ENCODE measurements at regions not wholly inside any gene's neighbourhood (a gene's known extent, or its start where the extent isn't known, plus 50 kb on each side); places are given as distances from the start of the nearest gene placed in this dataset.

DNA sequence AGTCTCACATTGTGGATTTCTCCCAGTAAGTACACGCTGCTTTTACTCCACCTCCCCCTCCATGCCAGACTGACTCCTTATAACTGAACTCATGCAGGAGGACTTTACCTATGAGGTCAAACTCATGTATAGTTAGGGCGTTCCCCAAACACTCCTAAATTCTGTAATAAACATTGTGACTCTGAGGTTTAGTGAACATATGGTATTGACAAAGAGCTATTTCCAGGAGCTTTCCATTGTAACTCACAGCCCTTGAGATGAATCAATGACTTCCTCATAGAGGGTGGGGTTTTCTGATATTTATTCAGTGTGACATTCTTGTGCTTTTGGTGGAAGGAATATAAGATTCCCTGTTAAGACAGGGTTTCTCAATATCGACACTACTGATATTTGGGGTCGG, 337.4 kb upstream of the SLC14A2 start:
- no peak for TF ChIP-seq POLR2A (IDR thresholded peaks at IDR 0.05)
- TF ChIP-seq, protein P1, sequence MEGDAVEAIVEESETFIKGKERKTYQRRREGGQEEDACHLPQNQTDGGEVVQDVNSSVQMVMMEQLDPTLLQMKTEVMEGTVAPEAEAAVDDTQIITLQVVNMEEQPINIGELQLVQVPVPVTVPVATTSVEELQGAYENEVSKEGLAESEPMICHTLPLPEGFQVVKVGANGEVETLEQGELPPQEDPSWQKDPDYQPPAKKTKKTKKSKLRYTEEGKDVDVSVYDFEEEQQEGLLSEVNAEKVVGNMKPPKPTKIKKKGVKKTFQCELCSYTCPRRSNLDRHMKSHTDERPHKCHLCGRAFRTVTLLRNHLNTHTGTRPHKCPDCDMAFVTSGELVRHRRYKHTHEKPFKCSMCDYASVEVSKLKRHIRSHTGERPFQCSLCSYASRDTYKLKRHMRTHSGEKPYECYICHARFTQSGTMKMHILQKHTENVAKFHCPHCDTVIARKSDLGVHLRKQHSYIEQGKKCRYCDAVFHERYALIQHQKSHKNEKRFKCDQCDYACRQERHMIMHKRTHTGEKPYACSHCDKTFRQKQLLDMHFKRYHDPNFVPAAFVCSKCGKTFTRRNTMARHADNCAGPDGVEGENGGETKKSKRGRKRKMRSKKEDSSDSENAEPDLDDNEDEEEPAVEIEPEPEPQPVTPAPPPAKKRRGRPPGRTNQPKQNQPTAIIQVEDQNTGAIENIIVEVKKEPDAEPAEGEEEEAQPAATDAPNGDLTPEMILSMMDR (IDR thresholded peaks at IDR 0.05) = no peak
